ENCODE measurements at regions not wholly inside any gene's neighbourhood (a gene's known extent, or its start where the extent isn't known, plus 50 kb on each side); places are given as distances from the start of the nearest gene placed in this dataset.

DNA sequence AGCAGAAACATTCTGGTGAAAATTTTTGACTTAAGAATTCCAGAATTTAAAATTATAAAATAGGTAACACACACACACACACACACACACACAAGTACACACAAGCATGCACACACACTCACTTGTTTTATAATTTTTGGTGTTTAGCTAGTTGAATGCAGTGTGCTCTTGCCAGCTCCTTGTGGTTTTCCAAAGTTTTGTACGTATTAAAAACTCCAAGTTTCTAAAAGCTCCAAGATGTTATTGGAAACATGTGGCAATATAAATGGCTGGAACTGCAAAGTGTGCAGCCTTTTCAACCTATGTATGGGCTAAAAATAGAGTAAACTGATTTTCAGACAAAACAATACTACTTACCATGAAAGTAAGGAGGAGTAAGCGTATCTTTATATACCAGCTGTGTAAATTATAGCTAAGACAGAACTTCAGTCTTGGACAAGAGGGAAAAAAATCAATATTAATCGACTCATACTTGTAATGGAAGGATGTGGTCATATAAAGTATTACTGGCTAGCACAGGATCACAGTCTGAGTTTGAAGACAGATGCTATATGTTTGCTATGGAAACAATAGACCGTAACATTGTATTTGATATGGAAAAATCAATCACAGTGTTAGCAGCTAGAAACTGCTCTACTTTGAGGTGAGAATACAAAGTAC, 727.1 kb upstream of the GRAMD2B start:
- no peak for DNase-seq (ENCODE audit: low spot score)

DNA sequence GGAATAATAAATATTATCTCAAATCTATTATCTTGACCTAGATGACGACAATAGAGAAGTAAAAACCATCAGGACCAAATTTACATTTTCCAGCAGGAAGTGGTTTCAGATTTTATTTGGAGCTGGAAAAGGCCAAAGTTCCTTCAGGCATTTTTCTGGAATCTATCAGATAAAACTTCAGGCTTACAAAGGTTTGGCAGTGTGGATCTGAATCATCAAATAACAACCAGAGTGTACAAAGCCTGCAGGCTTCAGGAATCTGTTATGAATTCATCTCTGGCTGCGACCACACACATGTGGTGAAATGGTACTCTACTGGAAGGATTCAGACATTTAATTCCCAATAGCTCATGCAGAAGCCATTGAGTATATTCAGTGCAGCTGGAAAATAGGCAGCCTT, 726.4 kb upstream of the GRAMD2B start:
- no peak for DNase-seq (ENCODE audit: low spot score)

DNA sequence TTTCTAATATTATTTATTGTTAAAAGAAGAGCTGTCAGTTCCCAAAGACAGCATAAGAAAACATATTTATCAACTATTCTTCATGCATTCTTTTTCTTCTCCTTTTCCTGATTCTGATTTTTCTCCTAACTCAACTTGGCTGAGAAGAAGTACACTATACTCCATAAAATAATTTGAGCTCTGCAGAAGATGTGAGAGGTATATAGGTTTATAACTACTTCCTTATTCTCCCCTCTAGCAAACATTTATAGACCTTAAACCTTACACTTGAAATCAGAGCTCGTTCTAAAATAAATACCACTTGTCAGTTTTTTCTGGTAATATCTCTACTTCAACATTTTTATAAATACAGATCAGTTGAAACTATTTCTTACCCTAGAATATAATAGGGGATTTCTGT, 724.8 kb upstream of the GRAMD2B start:
- DNase-seq (ENCODE audit: low spot score) = no peak

DNA sequence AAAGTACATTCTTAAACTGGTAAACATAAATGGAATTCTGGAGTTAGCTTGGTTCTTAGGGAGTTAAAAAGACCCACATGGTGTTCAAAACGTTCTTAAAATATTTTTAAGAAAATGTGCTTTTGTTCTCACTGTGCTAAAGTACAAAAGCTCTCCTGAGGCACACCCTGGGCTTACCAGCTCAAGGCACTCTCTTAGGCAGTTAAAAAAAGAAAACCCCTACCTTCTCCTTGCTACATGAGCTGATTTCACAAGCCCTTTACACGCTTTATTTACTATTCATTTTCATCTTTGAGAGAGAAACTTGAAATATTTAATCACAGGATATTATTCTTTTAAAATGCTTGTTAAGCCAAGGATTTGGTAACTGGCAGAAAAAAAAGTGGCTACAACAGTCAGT, 723.3 kb upstream of the GRAMD2B start:
- DNase-seq (ENCODE audit: low spot score) = no peak

DNA sequence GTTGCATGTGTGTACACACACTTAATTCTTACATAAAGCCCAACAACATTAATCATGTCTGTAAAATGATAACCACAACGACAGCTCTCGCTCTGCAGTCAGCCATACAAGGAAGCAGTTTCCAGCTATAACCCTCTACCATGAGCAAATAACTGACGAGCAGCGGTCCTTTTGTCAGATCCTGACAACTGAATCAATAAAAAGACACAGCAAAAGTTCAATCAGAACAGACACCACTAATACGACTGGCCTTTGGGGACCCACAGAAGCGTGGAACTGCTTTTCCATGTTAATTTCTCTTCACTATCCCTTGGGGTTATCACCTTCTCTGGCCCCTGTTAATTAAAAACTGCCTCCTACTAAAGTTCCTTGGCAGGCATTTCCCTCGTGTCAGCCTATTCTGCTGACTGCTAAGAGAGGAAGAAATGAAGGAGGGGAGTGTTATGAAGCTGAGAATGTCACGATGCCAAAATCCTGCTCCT, 722.8 kb upstream of the GRAMD2B start:
- DNase-seq (ENCODE audit: low spot score) = no peak

DNA sequence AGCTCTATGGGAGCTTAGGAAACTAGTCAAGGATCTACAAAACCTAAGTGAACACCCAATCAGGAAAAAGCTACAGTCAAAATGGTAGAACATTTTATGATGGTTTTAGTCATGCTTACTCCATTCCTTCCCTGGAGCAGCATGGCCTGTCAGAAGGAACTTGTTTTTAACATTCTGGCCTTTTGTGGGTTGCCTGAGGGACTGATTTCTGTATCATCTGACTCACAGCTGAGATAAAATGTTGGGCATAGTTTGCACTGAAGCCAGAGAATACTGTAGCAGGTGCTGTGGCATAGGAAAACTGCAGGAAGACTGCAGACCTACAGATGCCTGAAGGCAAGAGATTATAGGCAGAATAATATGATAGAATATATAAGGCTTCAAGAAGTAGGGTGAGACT, 719.6 kb upstream of the GRAMD2B start:
- no peak for DNase-seq (ENCODE audit: low spot score)

DNA sequence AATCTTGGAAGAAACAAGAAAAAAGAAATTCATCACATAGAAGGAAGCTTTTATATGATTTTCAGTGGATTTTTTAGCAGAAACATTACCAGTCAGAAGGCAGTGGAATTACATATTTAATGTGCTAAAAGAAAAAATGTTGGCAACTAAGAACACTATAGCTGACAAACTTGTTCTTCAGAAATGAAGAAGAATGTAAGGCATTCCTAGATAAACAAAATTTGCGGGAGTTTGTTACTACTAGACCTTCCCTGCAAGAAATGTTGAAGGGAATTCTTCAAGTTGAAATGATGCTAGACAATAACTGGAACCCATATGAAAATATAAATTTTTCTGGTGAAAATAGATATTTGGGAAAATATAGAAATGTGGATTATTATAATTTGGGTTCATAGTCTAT, 718.3 kb upstream of the GRAMD2B start:
- DNase-seq (ENCODE audit: low spot score) = no peak

DNA sequence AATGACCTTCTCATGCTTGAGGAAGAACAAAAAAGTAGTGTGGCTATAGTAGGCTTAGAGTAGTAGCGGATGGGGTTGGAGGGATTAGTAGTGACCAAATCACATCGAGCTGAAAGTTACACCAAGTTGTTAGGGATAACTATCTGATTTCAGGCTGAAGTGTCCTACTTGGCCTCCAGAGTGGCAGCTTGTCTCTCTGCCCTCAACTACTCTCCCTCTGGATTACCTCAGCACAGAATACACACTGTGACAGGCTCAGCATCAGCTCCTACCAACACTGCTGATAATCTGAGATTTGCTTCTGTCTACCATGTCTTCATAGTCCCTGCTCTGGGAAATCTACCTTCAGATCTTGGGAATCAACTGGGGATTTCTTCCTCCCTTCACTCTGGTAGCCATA, 714.6 kb upstream of the GRAMD2B start:
- DNase-seq (ENCODE audit: low spot score) = no peak

DNA sequence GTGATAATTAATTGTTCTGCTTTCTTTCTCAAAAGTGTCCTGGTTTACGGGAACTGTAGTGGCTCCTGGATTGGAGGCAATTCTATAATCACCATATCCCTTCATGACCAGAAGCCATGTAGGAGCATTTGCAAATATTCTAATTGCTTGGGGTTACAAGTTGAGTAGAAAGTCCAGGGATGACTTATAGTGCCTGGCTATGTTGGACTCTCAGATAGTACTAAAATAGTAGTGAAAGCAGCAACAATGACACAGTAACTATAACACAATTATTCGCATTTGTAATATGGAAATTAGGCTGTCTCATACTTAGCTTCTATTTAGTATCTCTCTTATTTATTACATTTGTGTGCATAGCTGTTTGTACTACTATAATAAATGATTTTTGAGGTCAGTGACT, 712.5 kb upstream of the GRAMD2B start:
- no peak for DNase-seq (ENCODE audit: low spot score)

DNA sequence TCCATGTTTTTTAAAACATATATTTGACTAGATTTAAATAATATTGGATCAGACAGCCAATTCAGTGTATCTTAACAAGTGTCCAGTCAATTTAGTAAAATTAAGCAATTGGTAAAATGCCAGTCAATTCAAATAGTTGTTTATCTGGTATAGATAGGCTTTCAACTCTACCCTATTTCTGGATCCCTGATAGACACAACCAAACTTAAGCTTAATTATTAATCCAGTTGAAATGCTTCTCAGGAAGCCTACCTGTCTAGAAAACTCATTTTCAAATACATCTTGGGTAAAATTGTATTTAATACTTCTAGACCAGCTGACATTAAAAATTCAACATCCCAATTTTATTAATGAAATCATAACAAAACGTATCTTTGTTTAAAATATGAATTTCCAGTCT, 710.8 kb upstream of the GRAMD2B start:
- DNase-seq (ENCODE audit: low spot score) = no peak

DNA sequence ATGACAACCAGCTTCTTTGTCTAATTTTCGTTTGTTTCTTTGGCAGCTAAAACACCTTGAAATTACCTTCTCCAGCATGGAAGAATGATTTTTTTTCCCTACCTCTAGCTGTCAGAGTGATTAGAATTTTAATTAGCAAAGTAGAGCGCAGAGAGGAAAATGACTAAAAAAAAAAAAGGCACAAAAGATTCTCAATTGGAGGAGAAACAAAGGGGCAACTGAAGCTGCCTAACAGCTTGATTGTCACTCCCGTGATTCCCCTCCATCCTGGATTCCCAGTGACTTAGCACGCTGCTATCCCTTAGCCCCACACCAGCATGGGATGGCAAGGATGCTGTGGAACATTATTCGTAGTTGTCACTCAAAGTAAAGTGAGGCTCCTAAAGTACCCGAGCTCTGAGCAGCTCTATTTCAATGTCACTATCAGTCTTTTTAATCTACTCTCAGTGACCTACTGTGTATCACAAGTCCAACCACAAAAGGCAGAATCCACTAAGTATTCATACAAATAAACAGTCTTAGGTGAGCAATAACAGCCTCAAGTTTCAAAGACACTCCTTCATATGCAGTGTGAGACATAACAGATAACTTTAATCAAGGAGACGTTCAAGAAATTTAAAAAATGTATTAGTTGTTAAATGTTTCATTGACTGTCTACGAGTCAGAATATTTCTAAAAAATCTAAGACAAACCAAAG, 710.0 kb upstream of the GRAMD2B start:
- DNase-seq (ENCODE audit: low spot score) = no peak

DNA sequence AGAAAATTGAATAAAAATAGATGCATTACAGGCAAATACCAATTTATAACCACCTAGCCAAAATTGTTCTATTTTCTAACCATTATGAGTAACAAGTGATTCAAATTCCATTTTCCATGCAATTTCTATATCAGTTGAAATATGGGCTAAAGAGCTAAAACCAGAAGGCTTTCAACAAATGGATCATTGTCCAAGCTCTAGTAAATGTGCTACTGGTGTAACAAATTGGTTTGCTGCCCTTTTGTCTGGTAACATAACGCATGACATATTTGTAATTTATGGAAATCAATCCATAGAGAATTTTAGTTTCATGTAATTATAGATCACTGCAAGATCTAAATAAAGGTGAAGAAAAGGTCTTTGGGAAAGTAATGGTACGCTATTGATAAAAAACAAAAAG, 708.0 kb upstream of the GRAMD2B start:
- no peak for DNase-seq (ENCODE audit: low spot score)

DNA sequence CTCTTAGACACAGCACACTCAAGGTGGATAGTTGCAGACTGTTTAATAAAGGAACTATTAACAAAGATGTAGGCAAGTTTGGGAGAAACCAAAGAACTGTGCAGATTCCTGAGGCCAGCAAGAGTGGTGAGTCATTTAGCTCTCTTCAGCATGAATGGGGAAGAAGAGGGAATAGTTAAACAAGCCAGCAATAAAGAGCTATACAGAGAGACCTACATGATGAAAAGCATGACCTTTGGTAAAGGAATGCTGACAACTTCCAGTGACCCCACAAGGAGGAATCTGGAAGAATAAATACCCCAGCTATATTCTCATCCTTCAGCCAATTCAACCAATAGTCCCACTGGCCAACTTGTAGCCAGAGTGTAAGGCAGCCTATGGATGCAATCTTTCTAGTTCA, 706.0 kb upstream of the GRAMD2B start:
- no peak for DNase-seq (ENCODE audit: low spot score)

DNA sequence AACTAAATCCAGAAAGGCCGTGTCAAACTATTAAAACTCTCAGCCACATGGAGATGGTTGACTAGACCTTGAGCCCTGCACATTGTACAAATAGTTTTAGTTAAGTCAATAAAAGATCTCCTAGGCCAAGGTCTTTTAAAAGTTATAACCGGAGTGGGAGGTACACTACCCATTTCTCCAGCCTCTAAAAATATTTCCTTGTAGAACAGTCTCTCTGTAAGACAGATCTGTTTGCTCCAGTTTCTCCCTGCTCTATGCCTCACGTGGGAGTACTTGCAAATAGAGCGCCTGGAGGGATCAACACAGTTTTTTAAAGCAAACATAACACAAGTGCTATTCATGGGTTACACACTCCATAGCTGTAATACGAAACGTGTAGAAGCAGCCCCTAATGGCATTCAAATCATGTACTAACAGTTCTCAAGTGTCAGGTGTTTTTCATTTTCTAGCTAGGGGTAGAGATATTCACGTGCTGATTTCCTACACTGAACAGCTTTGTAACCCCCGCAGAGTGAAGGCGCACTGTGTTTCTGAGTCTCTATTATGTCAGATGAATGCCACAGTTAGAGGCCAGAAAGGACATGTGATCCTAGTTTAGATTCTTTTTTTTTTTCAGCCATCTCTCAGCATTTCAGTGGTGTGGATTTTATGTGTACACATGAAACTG, 703.4 kb upstream of the GRAMD2B start:
- no peak for DNase-seq (ENCODE audit: low spot score)

DNA sequence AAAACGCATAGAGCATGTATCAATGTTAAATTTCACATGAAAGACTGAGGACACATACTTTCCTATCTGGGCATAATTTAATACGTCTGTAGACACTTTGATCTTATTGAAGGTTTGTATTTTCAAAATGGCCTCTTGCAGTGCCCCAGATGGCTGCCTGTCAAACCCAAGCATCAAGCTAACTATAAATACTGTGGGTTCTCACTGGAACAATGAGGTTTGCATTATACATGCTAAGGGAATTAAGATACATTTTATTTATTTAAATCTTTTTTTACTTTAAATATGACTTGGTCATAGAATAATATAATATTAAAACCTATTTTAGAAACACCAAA, 702.9 kb upstream of the GRAMD2B start:
- no peak for DNase-seq (ENCODE audit: low spot score)

DNA sequence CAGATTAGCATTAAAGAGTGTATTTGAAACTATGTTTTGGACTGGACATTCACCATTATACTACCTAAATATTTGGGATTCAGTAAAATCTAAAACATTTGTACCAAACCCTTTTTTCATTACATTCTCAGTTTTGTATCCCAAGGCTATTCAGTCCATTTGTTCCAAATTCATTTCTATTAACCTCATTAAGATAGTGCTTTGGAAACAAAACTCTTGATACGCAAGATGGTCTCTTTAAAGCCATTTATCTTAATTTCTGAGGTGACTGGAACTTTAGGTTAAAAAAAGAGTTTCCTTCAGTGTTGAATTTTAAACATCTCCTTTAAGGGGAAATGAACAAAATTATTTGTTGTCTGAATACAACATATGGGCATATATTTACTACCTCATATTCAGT, 702.5 kb upstream of the GRAMD2B start:
- DNase-seq (ENCODE audit: low spot score) = no peak

DNA sequence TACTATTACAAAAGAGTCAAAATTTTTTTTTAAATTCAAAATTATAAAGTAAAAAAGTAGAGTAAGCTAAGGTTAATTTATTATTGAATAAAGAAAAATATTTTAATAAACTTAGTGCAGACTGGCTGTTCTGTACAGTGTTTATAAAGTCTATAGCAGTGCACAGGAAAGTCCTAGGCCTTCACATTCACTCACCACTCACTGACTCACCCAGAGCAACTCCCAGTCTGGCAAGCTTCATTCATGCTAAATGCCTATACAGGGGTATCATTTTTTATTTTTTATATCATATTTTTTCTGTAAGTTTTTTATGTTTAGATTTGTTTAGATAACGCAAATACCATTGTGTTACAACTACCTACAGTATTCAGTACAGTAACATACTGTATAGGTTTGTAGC, 700.7 kb upstream of the GRAMD2B start:
- no peak for DNase-seq (ENCODE audit: low spot score)

DNA sequence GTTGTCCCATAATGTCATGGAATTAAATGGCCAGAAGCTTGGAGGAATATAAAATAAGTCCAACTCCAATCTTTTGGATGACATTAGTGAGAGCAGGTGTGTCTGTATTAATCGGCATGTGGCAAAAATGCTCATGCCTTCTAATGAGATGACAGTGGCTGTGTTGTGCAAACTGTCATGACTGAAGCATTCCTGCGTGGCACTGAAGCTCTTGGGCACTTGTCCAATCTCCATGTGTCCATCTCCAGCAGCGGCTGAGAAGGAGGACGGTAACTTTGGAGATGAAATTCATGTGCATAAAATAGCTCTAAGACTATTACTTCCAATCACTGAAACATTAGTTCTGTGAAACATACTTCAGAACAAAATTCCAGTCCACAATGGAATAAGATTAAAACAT, 697.5 kb upstream of the GRAMD2B start:
- no peak for DNase-seq (ENCODE audit: low spot score)

DNA sequence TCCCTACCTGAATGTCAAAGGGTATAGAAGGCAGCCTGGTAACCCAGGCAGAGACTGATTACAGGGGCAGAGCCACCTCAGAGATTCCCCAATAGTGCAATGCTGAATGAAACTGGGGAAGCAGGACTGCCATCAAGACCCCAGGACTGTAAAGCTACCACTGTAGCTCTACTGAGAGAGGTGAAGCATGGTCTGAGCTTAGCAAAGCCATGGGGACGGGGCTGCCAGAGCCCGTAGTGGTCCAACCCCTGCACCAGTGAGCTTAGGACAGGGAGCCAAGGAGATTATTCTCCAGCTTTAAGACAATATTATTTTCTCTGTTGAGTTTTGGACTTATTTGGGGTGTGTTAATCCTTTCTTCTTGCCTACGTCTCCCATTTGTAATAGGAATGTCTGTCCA, 679.3 kb upstream of the GRAMD2B start:
- no peak for DNase-seq (ENCODE audit: low spot score)

DNA sequence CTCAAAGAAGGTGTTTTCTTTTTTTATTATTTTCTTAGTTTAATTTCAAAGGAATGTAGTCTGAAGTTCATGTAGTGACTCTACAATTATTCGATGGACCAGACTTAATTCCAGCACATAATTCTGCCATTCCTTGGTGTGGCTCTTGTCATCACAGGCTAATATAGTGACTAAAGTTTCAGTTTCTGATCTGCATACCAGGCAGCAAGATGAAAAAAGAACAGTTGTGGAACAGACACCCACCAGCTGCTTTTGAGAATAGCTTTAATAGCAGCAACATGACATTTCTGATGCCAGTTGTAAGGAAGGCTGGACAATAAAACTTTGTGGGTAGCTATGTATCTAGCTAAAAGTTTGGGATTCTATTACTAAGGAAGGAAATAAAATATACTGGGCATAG, 676.3 kb upstream of the GRAMD2B start:
- no peak for DNase-seq (ENCODE audit: low spot score)

DNA sequence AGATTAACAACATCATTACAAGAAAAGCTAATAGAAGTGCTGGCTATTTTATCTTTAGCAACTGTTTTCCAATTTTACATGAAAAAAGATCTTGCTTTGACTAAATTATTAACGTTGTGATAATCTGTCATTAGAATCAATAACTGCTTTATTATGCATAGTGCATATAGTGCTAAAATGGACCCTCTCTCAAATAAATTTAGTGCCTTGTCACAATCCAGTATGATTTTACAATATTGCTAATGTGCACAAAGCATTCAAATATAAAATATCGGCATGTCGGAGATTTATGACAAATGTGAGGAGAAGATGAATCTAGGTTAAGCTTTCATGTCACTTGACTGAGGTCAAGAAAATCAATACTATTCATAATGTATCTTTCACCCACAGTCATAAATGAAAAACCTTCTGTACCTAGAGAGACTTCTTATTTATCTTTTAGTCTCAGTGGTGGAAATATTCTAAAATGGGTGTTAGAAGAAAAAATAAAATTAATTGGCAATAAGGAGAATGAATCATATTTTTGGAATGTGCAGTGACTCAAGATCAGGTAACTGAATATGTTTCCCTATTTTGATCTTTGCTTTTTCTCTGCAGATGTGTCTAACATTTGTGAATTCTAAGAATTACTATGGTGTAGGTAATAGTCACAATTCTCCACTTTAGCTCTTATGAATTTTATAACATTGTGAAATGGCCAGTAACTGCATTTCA, 672.9 kb upstream of the GRAMD2B start:
- DNase-seq (ENCODE audit: low spot score) = no peak

DNA sequence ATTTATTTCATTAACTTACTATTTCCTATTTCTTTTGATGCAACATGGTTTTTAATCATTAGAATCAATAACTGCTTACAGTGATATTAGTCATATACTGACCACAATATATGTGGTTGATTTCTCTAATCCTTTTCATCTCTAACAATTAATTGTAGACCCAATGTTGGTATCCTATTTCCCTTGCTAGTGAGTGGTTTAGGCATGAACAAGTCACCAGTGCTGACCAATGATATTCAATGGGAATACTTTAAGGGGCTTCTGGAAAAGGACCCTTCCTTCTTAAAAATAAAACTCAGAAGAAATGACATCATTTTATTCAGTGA, 672.4 kb upstream of the GRAMD2B start:
- no peak for DNase-seq (ENCODE audit: low spot score)

DNA sequence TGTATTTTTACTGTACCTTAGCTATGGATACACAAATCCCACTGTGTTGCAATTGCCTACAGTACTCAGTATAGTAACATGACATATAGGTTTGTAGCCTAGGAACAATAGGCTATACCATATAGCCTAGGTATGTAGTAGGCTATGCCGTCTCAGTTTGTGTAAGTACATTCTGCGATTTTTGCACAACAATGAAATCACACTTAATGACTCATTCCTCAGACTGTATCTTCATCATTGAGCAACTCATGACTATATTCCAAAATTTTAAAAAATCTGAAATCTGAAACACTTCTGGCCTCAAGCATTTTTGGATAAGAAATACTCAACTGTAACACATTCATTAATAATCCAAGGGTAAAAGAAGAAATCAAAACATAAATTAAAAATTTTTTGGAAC, 666.8 kb upstream of the GRAMD2B start:
- no peak for DNase-seq (ENCODE audit: low spot score)

Measured in kidney capillary endothelial cell (primary cell).